22Rv1 (cell line): ENCODE measurements at regions not wholly inside any gene's neighbourhood (a gene's known extent, or its start where the extent isn't known, plus 50 kb on each side); places are given as distances from the start of the nearest gene placed in this dataset.

Experiments used
- CTCF ChIP-seq: fragments of 450-650 bp; IDR thresholded peaks from 2 replicates; pipeline ENCODE4 v1.5.1; 2017; ENCODE audit warnings: mild to moderate bottlenecking
- ZFX ChIP-seq: fragments of 450-650 bp; IDR thresholded peaks from 2 replicates; pipeline ENCODE4 v1.6.1; 2017; ENCODE audit warnings: antibody characterized with exemption, borderline replicate concordance

DNA sequence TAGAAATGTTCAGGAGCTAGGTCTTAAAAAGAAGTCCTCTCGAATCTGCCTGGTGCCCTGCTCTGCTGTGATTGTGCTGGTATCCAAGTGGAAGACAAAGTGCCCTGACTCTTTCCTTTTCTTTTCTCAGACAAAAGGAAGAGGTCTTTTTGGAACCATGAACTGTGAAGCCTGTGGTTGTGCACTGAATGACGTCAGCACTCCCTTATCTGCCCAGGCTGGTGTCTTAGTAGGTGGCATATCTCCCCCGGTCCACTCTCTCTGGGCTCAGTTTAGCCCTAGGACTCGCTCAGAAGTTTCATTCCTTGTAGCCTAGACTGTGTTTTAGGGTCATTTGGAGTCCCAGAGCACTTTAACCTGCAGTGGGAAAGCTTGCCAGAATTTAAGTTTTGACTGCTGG is 400.3 kb upstream of the CT83 start:
- TF ChIP-seq CTCF (no peak), ZFX (no peak)
